PC-3 (cell line): ENCODE measurements at regions not wholly inside any gene's neighbourhood (a gene's known extent, or its start where the extent isn't known, plus 50 kb on each side); places are given as distances from the start of the nearest gene placed in this dataset.

Source experiments
- ATAC-seq: fragments of 200-7000 bp; cut with Tn5 transposase; 2 replicates; pipeline ENCODE4 v1.9.1; 2020; ENCODE audit warnings: mild to moderate bottlenecking, moderate library complexity
- BruUV-seq: library from RNA; stranded (reverse); fragments of 400-500 nt; replicated peaks from 2 replicates; lab custom pipeline; 2021; lab: Mats Ljungman, UMichigan
- CTCF ChIA-PET: fragments of 300-600 bp; sonication (Branson Sonifier 250); formaldehyde crosslinking; loops from one replicate; lab custom pipeline; 2022; ENCODE audit warnings: antibody characterized with exemption; lab: Charles Lee
- POLR2A ChIA-PET: fragments of 300-600 bp; sonication (Branson Sonifier 250); formaldehyde crosslinking; loops from one replicate; lab custom pipeline; 2022; ENCODE audit warnings: antibody characterized with exemption; ENCODE audit not compliant: unreplicated experiment; lab: Charles Lee
- DNase-seq: peaks from one replicate; pipeline ENCODE4 v3.0.0-alpha.2; 2015
- H2AFZ ChIP-seq: fragments of 300-600 bp; sonication (generic); 2 replicates; pipeline ENCODE4 v1.6.0; 2016; ENCODE audit warnings: antibody characterized with exemption, low read length
- H3F3A ChIP-seq: fragments of 300-600 bp; sonication (generic); one replicate; pipeline ENCODE4 v1.6.0; 2017; ENCODE audit warnings: antibody characterized with exemption, low read length, control low read depth, mild to moderate bottlenecking; ENCODE audit not compliant: unreplicated experiment
- H3K27ac ChIP-seq: fragments of 300-600 bp; sonication (generic); 2 replicates; pipeline ENCODE4 v1.5.1; 2016; ENCODE audit warnings: mild to moderate bottlenecking, low read length
- H3K27me3 ChIP-seq: fragments of 300-600 bp; sonication (generic); 2 replicates; pipeline ENCODE4 v1.6.1; 2016; ENCODE audit warnings: low read length, mixed read lengths
- H3K36me3 ChIP-seq: fragments of 300-600 bp; sonication (generic); 2 replicates; pipeline ENCODE4 v1.6.1; 2016; ENCODE audit warnings: low read depth, mixed run types, low read length, mixed read lengths
- H3K4me1 ChIP-seq: fragments of 300-600 bp; sonication (generic); 2 replicates; pipeline ENCODE4 v1.5.1; 2016; ENCODE audit warnings: low read length; ENCODE audit not compliant: insufficient read depth
- H3K4me2 ChIP-seq: fragments of 300-600 bp; sonication (generic); 2 replicates; pipeline ENCODE4 v1.6.0; 2016; ENCODE audit warnings: low read length
- H3K4me3 ChIP-seq: fragments of 300-600 bp; sonication (generic); 2 replicates; pipeline ENCODE4 v1.5.1; 2016; ENCODE audit warnings: mild to moderate bottlenecking, low read length, mixed read lengths
- H3K79me2 ChIP-seq: fragments of 300-600 bp; sonication (generic); 2 replicates; pipeline ENCODE4 v1.6.1; 2017; ENCODE audit warnings: low read length, mixed read lengths
- H3K9ac ChIP-seq: fragments of 300-600 bp; sonication (generic); 2 replicates; pipeline ENCODE4 v1.6.0; 2016; ENCODE audit warnings: mild to moderate bottlenecking, low read length
- H3K9me2 ChIP-seq: fragments of 300-600 bp; sonication (generic); replicated peaks from 2 replicates; pipeline ENCODE4 v1.6.1; 2016; ENCODE audit warnings: mixed run types, low read length, mixed read lengths
- H3K9me3 ChIP-seq: fragments of 300-600 bp; sonication (generic); 2 replicates; pipeline ENCODE4 v1.6.1; 2016; ENCODE audit warnings: low read length, mixed read lengths
- H4K20me1 ChIP-seq: fragments of 300-600 bp; sonication (generic); 2 replicates; pipeline ENCODE4 v1.6.1; 2016; ENCODE audit warnings: low read length, mixed read lengths
- CTCF ChIP-seq: fragments of 300-600 bp; sonication (generic); conservative IDR thresholded peaks from 2 replicates; pipeline ENCODE4 v1.5.1; 2017; ENCODE audit warnings: antibody characterized with exemption, low read depth, mild to moderate bottlenecking, low read length
- EZH2 ChIP-seq: fragments of 300-600 bp; sonication (generic); IDR thresholded peaks from one replicate; pipeline ENCODE4 v1.6.1; 2017; ENCODE audit warnings: antibody characterized with exemption, mild to moderate bottlenecking, low read length; ENCODE audit not compliant: unreplicated experiment
- EZH2phosphoT487 ChIP-seq: fragments of 300-600 bp; sonication (generic); IDR thresholded peaks from 2 replicates; pipeline ENCODE4 v1.6.1; 2018; ENCODE audit warnings: mild to moderate bottlenecking, antibody characterized with exemption, low read length, borderline replicate concordance
- intact Hi-C: fragments of 100-400 bp; cut with micrococcal nuclease; formaldehyde crosslinking; loops from 2 replicates; pipeline ENCODE4 v1.9.0; 2023

- DNase-seq (no peak), ATAC-seq (no peak)
- no peak overlapping the region for H3K27ac ChIP-seq
- H3K27me3 ChIP-seq, result no peaks in the 10 kb centered on the region
- no peaks in the 10 kb centered on the region for H3K36me3 ChIP-seq
- no peaks in the 10 kb centered on the region for H3F3A ChIP-seq
- no TSS peak for BruUV-seq
- H3K79me2 ChIP-seq, result no peaks in the 10 kb centered on the region
- no peaks in the 10 kb centered on the region for H4K20me1 ChIP-seq
- CTCF ChIA-PET, result no interaction called here
- no peak overlapping the region for H3K4me2 ChIP-seq
- POLR2A ChIA-PET, result no interaction called here
- TF ChIP-seq EZH2, result no peak
- no peak for TF ChIP-seq EZH2phosphoT487
- no peak for TF ChIP-seq CTCF
- H2AFZ ChIP-seq, result no peak overlapping the region
- intact Hi-C loops, result no loop called here
- H3K4me1 ChIP-seq, result no peaks in the 10 kb centered on the region
- no peak overlapping the region for H3K9ac ChIP-seq
- H3K4me3 ChIP-seq, result no peak overlapping the region
- no peaks in the 10 kb centered on the region for H3K9me2 ChIP-seq
- H3K9me3 ChIP-seq, result no peaks in the 10 kb centered on the region
Measured at GRCh38 chr9:117480253-117480652, 65.4 kb upstream of the ASTN2 start.

- Histone ChIP-seq H3K79me2 (no peaks in the 10 kb centered on the region), H4K20me1 (no peaks in the 10 kb centered on the region), H3K27ac (no peak overlapping the region), H3K9me3 (no peaks in the 10 kb centered on the region), H3K27me3 (no peaks in the 10 kb centered on the region), H3K9ac (no peak overlapping the region), H3F3A (no peaks in the 10 kb centered on the region), H3K4me1 (no peaks in the 10 kb centered on the region), H3K4me3 (no peak overlapping the region), H3K36me3 (no peaks in the 10 kb centered on the region), H2AFZ (no peak overlapping the region), H3K4me2 (no peak overlapping the region), H3K9me2 (no peaks in the 10 kb centered on the region)
- intact Hi-C loops, result no loop called here
- ATAC-seq (no peak), DNase-seq (no peak)
- ChIA-PET CTCF (no interaction called here), POLR2A (no interaction called here)
- BruUV-seq, result no TSS peak
- TF ChIP-seq CTCF, result no peak
- TF ChIP-seq EZH2, result no peak
- TF ChIP-seq EZH2phosphoT487, result no peak
Measured at GRCh38 chr9:117473293-117473692, 58.4 kb upstream of the ASTN2 start.

- no peak for ATAC-seq
- H3K9me2 ChIP-seq, result no peaks in the 10 kb centered on the region
- no peak overlapping the region for H3K27ac ChIP-seq
- intact Hi-C loops, result no loop called here
- H3K9ac ChIP-seq, result no peak overlapping the region
- no peaks in the 10 kb centered on the region for H3K4me1 ChIP-seq
- H2AFZ ChIP-seq, result no peak overlapping the region
- H3K4me2 ChIP-seq, result no peak overlapping the region
- H3K79me2 ChIP-seq, result no peaks in the 10 kb centered on the region
- CTCF ChIA-PET, result no interaction called here
- DNase-seq, result no peak
- no peaks in the 10 kb centered on the region for H3F3A ChIP-seq
- no peaks in the 10 kb centered on the region for H3K27me3 ChIP-seq
- BruUV-seq, result no TSS peak
- H4K20me1 ChIP-seq, result no peaks in the 10 kb centered on the region
- POLR2A ChIA-PET, result no interaction called here
- TF ChIP-seq EZH2phosphoT487 (no peak), EZH2 (no peak), CTCF (no peak)
- no peak overlapping the region for H3K4me3 ChIP-seq
- H3K36me3 ChIP-seq, result no peaks in the 10 kb centered on the region
- no peaks in the 10 kb centered on the region for H3K9me3 ChIP-seq
Measured at GRCh38 chr9:117470902-117471301, 56.0 kb upstream of the ASTN2 start.
